ENCODE measurements at regions not wholly inside any gene's neighbourhood (a gene's known extent, or its start where the extent isn't known, plus 50 kb on each side); places are given as distances from the start of the nearest gene placed in this dataset.

DNA sequence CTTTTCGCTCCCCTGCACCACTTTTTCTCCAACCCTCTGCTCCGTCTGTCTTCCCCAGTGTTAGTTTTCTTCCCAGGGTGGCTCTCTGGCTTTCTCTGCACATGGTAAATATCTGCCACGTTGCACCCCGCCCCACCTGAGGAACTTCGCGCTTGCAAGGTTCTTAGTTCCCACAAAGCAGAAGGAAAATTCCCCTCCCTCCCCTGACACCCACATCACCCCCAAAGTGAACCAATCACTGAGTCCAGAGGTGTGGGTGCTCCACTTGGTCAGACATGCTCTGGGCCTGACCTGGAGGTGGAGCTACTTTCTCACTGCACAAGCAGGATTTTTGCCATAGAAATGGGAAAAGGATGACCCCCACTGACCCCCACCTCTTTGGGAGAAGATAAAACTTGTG lies 415.0 kb downstream of the FUT8 start:
- DNase-seq (ENCODE audit: low spot score), result no peak
- Histone ChIP-seq H3F3A (replicated peaks; ENCODE audit: low read depth) (no peaks in the 10 kb centered on the region), H3K36me3 (ENCODE audit: insufficient read depth) (no peaks in the 10 kb centered on the region), H3K4me3 (no peak overlapping the region), H3K27ac (ENCODE audit: low read depth) (no peak overlapping the region), H3K4me2 (no peak overlapping the region), H3K4me1 (ENCODE audit: insufficient read depth) (peaks cover 7% of the 10 kb centered on the region; the same call in 1 of the 2 replicates), H2AFZ (peak overlapping the region; percentile 43; the same call in 1 of the 2 replicates), H3K9me2 (ENCODE audit: insufficient read depth) (no peaks in the 10 kb centered on the region), H3K27me3 (ENCODE audit: insufficient read depth) (no peaks in the 10 kb centered on the region), H4K20me1 (replicated peaks; ENCODE audit: insufficient read depth) (no peaks in the 10 kb centered on the region), H3K79me2 (replicated peaks; ENCODE audit: insufficient read depth) (no peaks in the 10 kb centered on the region)
- Mint-ChIP-seq H3K27ac (no peak overlapping the region), H3K27me3 (ENCODE audit: insufficient read depth, low read depth, poor library complexity) (peaks cover 2% of the 10 kb centered on the region), H3K36me3 (ENCODE audit: low read depth) (no peaks in the 10 kb centered on the region), H3K9me3 (0 out of 3 replicates have a peak, but pooled peaks cover 2% of the 10 kb centered on the region), H3K4me3 (no peak overlapping the region), H3K4me1 (peaks cover 25% of the 10 kb centered on the region)
- TF ChIP-seq POLR2AphosphoS5 (IDR thresholded peaks at IDR 0.05; ENCODE audit: low read depth), result no peak
- TF ChIP-seq, protein P1, sequence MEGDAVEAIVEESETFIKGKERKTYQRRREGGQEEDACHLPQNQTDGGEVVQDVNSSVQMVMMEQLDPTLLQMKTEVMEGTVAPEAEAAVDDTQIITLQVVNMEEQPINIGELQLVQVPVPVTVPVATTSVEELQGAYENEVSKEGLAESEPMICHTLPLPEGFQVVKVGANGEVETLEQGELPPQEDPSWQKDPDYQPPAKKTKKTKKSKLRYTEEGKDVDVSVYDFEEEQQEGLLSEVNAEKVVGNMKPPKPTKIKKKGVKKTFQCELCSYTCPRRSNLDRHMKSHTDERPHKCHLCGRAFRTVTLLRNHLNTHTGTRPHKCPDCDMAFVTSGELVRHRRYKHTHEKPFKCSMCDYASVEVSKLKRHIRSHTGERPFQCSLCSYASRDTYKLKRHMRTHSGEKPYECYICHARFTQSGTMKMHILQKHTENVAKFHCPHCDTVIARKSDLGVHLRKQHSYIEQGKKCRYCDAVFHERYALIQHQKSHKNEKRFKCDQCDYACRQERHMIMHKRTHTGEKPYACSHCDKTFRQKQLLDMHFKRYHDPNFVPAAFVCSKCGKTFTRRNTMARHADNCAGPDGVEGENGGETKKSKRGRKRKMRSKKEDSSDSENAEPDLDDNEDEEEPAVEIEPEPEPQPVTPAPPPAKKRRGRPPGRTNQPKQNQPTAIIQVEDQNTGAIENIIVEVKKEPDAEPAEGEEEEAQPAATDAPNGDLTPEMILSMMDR (conservative IDR thresholded peaks at IDR 0.05; ENCODE audit: low read depth in 2 of 2), result peak in 1 of 2 experiments; percentile 40; a peak in 2 of 4 replicates
- no peak for ATAC-seq

DNA sequence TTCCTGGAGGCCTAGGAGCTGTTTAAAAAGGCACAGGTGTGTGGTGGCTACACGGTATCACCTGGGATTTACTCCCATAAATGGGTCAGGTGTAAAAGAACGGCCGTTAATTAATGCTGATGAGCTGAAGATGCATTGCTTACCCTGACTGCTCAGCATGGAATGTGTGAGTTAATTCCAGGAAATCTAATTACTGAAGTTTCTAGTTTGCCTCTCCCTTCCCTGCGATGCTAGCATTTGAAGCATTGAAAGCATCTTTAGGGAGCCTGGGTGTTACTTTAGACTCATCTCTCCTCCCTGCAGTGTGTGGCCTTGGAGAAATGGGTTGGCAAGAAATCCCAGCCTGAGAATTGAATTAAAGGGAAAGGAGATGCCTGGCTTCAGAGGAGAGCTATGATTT lies 415.9 kb downstream of the FUT8 start:
- Histone ChIP-seq H3K4me1 (ENCODE audit: insufficient read depth) (peaks cover 9% of the 10 kb centered on the region), H3F3A (replicated peaks; ENCODE audit: low read depth) (no peaks in the 10 kb centered on the region), H3K4me2 (no peak overlapping the region), H3K79me2 (replicated peaks; ENCODE audit: insufficient read depth) (no peaks in the 10 kb centered on the region), H3K36me3 (ENCODE audit: insufficient read depth) (no peaks in the 10 kb centered on the region), H2AFZ (0 out of 2 replicates have a peak overlapping the region, but pooled peaks have one; percentile 43), H3K27ac (ENCODE audit: low read depth) (no peak overlapping the region), H3K4me3 (no peak overlapping the region), H3K27me3 (ENCODE audit: insufficient read depth) (no peaks in the 10 kb centered on the region), H3K9me2 (ENCODE audit: insufficient read depth) (no peaks in the 10 kb centered on the region), H4K20me1 (replicated peaks; ENCODE audit: insufficient read depth) (no peaks in the 10 kb centered on the region)
- 0 out of 3 replicates have a peak, but pooled peaks cover 2% of the 10 kb centered on the region for H3K9me3 Mint-ChIP-seq
- peaks cover 2% of the 10 kb centered on the region for H3K27me3 Mint-ChIP-seq (ENCODE audit: insufficient read depth, low read depth, poor library complexity)
- DNase-seq (ENCODE audit: low spot score) (no peak), ATAC-seq (no peak)
- no peak overlapping the region for H3K4me3 Mint-ChIP-seq
- no peak for TF ChIP-seq EZH2 (IDR thresholded peaks at IDR 0.05; ENCODE audit: low read depth, unreplicated experiment)
- H3K27ac Mint-ChIP-seq, result no peak overlapping the region
- no peaks in the 10 kb centered on the region for H3K36me3 Mint-ChIP-seq (ENCODE audit: low read depth)
- peaks cover 33% of the 10 kb centered on the region for H3K4me1 Mint-ChIP-seq

DNA sequence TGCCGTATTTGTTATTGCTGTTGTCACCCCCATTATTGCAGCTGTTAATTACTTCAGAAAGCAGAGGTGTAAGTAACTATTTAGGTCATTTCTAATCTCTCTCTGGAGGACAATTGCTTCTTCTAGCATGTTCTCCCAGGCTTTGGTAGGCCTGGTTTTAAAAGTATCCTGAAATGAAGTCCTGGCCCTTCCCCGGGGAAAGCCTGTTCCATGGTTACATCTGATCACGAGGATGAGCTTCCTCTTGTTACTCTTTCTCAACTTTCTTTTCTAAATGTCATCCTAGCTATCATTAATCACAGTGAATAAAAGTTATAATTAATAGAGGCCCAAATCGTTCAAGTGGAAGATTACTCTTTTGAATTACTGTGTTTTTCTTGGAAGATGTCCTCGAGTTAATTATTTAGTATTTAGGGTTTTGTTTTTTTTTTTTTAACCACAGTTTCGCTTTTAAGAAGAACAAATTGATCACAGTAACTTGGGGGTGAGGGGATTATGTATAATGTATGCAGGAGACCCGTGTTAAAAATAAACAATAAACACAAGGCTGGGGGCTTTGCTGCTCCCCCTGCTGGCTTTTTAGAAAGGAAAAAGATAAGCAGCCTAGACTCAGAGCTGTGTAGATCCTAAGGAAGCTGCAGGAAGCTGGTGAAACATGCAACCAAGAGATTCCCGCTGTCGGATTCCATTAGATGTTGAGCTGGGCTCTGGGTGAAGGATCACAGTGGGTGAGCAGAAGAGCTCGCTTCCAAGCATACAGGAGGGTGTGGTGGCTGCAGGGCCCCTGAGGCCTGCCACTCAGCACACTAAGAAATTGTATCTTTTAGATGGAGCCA lies 420.1 kb downstream of the FUT8 start:
- Histone ChIP-seq H3K36me3 (ENCODE audit: insufficient read depth) (no peaks in the 10 kb centered on the region), H3K9me2 (ENCODE audit: insufficient read depth) (no peaks in the 10 kb centered on the region), H3F3A (replicated peaks; ENCODE audit: low read depth) (no peaks in the 10 kb centered on the region), H2AFZ (peak overlapping the region; percentile 78), H3K27ac (ENCODE audit: low read depth) (no peak overlapping the region), H3K4me2 (no peak overlapping the region), H4K20me1 (replicated peaks; ENCODE audit: insufficient read depth) (no peaks in the 10 kb centered on the region), H3K4me3 (no peak overlapping the region), H3K79me2 (replicated peaks; ENCODE audit: insufficient read depth) (no peaks in the 10 kb centered on the region), H3K4me1 (ENCODE audit: insufficient read depth) (peaks cover 19% of the 10 kb centered on the region), H3K27me3 (ENCODE audit: insufficient read depth) (no peaks in the 10 kb centered on the region)
- Mint-ChIP-seq H3K27me3 (ENCODE audit: insufficient read depth, low read depth, poor library complexity) (peaks cover 4% of the 10 kb centered on the region), H3K36me3 (ENCODE audit: low read depth) (no peaks in the 10 kb centered on the region; the same call in 2 of the 3 replicates), H3K4me1 (peaks cover 48% of the 10 kb centered on the region), H3K4me3 (no peak overlapping the region), H3K9me3 (0 out of 3 replicates have a peak, but pooled peaks cover 2% of the 10 kb centered on the region), H3K27ac (no peak overlapping the region)
- ATAC-seq (peak; percentile 60), DNase-seq (ENCODE audit: low spot score) (peak; percentile 51)
- TF ChIP-seq EZH2phosphoT487 (IDR thresholded peaks at IDR 0.05; ENCODE audit: unreplicated experiment) (no peak), CREB1 (CRISPR knock-in tag; IDR thresholded peaks at IDR 0.05; ENCODE audit: low read depth) (no peak)
- TF ChIP-seq, protein P1 (conservative IDR thresholded peaks at IDR 0.05; ENCODE audit: low read depth in 2 of 2), result peak; percentile 47 to 51
